Right renal cortex interstitium (tissue), 3 donors: ENCODE measurements at regions not wholly inside any gene's neighbourhood (a gene's known extent, or its start where the extent isn't known, plus 50 kb on each side); places are given as distances from the start of the nearest gene placed in this dataset.
"Not testable (repeated sequence)": the region's sequence is repeated elsewhere in the genome, so short reads cannot be mapped to it uniquely, and the experiment has no call there.

ENCODE experiments used
- DNase-seq, 3 donors: peaks; one replicate each; pipeline ENCODE4 v3.0.0-alpha.2; 2013; ENCODE audit warnings: low read depth in 3 of 3, low spot score in 2 of 3

- DNase-seq, result no peak
Measured at GRCh38 chr7:88617185-88617584, 142.3 kb upstream of the ZNF804B start.

GRCh38 chr7:88615336-88615735, 144.2 kb upstream of the ZNF804B start:
- DNase-seq, result no peak

GRCh38 chr7:88614736-88615135, 144.8 kb upstream of the ZNF804B start:
- DNase-seq, result no peak

- DNase-seq, result no peak
Measured at GRCh38 chr7:88610942-88611341, 148.6 kb upstream of the ZNF804B start.

GRCh38 chr7:88600695-88601094, 158.8 kb upstream of the ZNF804B start:
- no peak for DNase-seq

- DNase-seq, result no peak
Measured at GRCh38 chr7:88599528-88599927, 160.0 kb upstream of the ZNF804B start.

- DNase-seq, result no peak
Measured at GRCh38 chr7:88597941-88598425, 161.5 kb upstream of the ZNF804B start.

- DNase-seq, result no peak
Measured at GRCh38 chr7:88590963-88591362, 168.5 kb upstream of the ZNF804B start.

GRCh38 chr7:88589927-88590326, 169.6 kb upstream of the ZNF804B start:
- DNase-seq, result no peak

- DNase-seq, result no peak
Measured at GRCh38 chr7:88586890-88587289, 172.6 kb upstream of the ZNF804B start.

- DNase-seq, result no peak
Measured at GRCh38 chr7:88586219-88586618, 173.3 kb upstream of the ZNF804B start.

GRCh38 chr7:88576720-88577119, 182.8 kb upstream of the ZNF804B start:
- DNase-seq, result no peak

- no peak for DNase-seq
Measured at GRCh38 chr7:88566162-88566729, 193.3 kb upstream of the ZNF804B start.

GRCh38 chr7:88565401-88565800, 194.1 kb upstream of the ZNF804B start:
- DNase-seq, result no peak

- not testable (repeated sequence) for DNase-seq
Measured at GRCh38 chr7:88556441-88556840, 203.1 kb upstream of the ZNF804B start.

GRCh38 chr7:88554847-88555246, 204.7 kb upstream of the ZNF804B start:
- not testable (repeated sequence) for DNase-seq

- DNase-seq, result no peak
Measured at GRCh38 chr7:88548399-88548798, 211.1 kb upstream of the ZNF804B start.

GRCh38 chr7:88546808-88547207, 212.7 kb upstream of the ZNF804B start:
- no peak for DNase-seq

GRCh38 chr7:88545663-88546062, 213.8 kb upstream of the ZNF804B start:
- no peak for DNase-seq

- peak; percentile 56 to 73 (median 65) for DNase-seq
Measured at GRCh38 chr7:88540012-88540411, 219.5 kb upstream of the ZNF804B start.

- DNase-seq, result no peak
Measured at GRCh38 chr7:88539518-88539917, 220.0 kb upstream of the ZNF804B start.

- DNase-seq, result no peak
Measured at GRCh38 chr7:88523645-88524044, 217.0 kb upstream of the STEAP4 start.

- no peak for DNase-seq
Measured at GRCh38 chr7:88522771-88523293, 216.1 kb upstream of the STEAP4 start.
